Activated naive CD4-positive, alpha-beta T cell treated with Interleukin-2 at 50 U/mL for 16 hours (primary cell): ENCODE measurements at regions not wholly inside any gene's neighbourhood (a gene's known extent, or its start where the extent isn't known, plus 50 kb on each side); places are given as distances from the start of the nearest gene placed in this dataset.
"Not testable (repeated sequence)": the region's sequence is repeated elsewhere in the genome, so short reads cannot be mapped to it uniquely, and the experiment has no call there.

Experiments used
- DNase-seq: peaks from one replicate; pipeline ENCODE4 v3.0.0-alpha.2; 2020

DNA sequence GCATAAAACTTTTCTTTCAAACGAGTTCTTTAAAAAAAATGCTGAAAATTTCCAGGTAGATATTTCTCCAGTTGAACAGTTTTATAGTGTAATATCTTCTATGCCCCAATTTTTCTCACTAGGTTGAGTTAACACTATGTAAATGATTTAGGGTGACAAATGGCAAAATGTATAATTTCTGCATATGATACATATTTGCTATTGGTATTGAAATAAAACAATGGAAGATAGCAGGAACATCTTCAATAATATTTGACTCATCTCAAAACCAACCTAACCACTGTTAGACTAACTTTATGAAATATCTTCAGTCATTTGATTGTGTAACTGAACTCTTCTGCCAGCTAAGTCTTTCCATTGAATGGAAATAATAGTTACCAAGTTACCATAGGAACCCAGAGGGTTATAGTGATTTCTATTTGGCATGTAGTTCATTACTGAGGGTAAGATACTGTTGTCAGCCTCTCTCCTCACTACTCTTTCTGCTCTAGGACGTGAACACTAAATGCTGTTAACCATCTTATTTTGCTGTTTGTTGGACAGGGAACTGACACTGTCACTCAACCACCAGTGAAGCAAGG lies 824.7 kb upstream of the NECTIN3 start:
- no peak for DNase-seq

DNA sequence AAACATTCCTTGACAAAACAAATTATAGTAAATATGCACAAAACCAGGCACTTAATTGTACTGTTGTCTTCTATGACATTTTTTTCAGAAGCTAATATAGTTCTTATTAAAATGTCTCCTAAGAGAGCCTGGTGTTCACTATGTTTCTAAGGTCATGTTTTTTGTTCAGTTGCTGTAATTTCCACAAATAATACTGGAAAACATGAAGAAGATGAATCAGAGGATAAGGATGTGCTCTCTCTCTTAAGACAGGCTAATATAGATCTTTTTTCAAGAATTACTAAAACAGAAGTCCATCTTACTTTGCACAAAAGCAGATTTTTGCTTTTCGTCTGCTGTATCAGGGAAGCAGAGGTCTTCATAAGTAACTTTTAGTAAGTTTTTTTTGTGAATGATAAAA lies 823.0 kb upstream of the NECTIN3 start:
- DNase-seq = no peak

DNA sequence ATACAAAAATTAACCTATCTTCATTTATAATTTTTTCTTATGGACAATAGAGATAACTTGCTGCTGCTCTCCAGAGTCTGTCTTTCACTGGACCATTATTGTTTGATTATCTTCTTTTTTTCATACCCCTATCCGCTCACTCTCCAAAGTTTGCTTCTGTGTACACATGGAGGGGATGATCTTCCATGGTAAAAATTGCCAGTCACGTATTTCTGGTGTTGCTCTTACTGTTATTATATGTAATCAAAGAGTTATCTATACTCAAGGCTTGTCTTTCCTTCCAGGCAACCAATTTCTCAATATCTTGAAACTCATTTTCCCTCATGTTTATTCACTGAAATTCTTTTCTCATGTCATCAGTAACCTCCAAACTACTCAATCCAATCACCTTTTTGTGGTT lies 817.8 kb upstream of the NECTIN3 start:
- no peak for DNase-seq

DNA sequence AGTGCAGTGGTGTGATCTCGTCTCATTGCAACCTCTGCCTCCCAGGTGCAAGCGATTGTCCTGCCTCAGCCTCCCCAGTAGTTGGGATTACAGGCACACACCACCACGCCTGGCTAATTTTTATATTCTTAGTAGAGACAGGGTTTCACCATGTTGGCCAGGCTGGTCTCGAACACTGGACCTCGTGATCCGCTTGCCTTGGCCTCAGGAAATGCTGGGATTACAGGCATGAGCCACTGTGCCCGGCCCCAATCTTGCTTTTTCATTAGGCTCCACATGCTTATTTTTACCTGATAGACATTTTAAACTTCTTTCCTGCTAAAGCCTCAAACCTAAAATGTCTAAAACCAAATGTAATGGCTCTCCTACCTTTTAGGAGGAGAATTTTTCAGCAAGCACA lies 817.0 kb upstream of the NECTIN3 start:
- DNase-seq = no peak

DNA sequence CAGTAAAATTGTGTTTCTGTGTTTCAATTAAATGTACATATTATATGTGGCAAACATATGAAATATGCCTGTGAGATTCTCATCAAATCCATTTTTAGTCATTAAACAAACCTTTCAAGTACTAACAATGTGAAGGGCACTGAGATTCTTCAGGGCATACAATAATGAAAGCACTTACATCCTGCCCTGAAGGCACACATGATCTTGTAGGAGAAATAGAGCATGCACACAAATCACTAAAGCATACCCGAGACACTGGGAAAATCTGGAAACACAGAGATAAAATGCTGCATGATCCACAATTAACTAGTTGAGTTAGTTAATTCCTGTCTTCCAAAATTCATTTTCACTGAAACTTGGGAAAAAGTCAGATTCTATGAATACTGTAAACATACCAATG lies 810.5 kb upstream of the NECTIN3 start:
- no peak for DNase-seq

DNA sequence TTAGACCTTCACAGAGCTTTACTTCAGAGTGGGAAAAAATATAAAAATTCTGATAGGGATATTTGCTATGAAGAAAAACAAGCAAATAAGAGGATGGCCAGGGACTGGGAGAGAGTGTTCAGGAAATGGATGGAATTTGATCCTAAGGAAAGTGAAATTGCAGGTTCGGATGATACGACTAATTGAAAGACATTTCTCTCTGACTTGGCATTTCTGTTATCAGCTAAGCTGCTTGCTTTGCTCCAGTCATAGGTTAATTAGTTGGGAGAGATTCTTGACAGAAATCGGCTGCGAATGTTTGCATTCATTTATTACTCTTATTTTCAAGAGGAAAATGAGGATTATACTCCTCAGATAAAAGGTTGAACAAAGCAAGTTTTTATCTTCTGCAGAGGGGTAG lies 808.7 kb upstream of the NECTIN3 start:
- no peak for DNase-seq

DNA sequence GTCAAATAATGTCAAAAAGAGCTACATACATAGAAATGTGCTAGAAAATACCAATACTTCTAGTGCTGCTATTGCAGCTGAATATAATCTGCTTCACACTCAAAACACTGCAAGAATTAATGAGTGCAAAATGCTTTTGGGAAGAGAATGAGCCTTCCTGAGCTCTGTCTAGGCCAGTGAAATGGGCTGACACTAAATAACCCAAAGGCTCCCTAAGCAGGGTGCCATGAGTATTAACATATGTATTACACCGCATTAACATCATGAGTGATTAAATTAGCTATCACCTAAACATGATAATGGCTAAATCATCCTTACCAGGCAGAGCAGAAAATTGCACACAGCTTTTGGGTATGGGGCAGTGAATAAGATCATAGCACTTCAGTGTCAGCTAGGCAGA lies 806.3 kb upstream of the NECTIN3 start:
- DNase-seq = no peak

DNA sequence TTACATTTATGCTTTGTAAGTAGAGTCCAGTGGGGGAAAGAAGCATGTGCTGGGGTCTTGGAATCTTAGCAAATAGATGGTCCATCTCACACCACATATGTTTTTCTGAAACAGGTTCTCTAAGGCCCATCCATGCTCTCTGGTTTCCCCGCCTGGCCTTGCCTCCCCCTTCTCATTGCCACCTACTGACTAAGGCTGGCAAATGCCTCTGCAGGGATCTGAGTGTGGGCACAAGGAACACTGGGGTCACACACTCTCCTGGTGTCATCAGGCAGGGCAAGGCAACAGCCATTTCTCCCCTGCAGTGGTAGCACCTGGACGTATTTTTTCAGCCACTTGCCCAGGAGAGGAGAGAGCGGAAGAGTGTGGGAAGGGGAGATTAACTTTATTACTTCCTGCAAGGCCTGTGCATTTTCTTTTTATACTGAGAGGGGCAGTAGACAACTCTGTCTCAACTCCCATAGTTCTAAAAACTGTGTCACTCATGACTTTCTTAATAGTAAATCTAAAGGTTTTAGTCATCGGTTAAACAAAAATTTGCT lies 804.2 kb upstream of the NECTIN3 start:
- no peak for DNase-seq

DNA sequence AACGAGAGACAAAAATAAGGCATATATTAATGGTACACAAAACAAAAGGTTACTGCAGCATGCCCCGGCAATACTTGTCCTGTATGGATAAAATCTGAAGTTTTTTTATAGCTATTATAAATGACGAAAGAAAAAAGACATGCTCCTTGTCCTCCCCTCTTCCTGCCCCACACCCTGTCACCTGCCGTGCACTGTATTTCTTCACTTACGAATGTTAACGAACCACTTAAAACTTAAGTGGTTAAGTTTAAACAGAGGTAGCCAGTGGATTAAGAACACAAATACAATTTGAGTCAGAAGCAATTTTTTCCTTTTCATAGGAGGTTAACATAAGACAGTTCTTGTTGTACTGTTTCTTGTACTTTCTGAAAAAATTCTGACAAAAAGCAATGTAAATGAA lies 799.1 kb upstream of the NECTIN3 start:
- DNase-seq = no peak

DNA sequence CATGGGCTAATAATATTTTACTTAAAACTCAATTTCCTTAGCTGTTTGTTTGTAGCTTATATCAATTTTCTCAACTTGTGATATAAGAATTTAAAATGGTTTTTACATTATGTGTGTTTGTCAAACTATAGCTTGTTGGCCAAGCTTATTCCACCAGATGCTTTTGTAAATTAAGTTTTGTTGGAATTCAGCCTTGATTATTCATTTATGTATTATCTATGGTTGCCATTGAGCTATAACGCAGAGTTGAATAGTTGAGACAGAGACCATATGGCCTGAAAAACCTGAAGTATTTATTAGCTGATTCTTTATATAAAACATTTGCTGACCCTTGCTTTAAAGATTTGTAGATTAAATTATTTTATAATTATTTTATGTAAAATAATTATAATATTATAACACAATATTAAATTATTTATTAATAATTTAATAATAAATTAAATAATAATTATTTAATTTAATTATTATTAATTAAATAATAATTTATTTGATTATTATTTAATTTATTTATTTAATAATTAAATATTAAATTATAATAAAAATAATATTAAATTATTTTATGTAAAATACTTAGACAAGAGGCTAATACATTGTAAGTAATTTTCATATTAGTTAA lies 779.6 kb upstream of the NECTIN3 start:
- DNase-seq = no peak

DNA sequence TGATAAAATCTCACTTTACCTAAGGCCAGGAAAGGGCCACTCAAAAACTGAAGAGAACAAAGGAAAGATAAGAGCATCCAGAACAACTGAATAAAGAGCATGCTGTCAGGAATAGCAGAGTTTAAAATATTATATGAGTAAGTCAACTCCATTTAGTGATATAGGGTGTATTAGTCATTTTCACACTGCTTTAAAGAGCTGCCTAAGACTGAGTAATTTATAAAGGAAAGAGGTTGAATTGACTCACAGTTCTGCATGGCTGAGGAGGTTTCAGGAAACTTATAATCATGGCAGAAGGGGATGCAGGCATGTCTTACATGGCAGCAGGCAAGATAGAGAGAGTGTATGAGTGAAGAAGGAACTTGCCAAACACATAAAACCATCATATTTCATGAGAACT lies 778.0 kb upstream of the NECTIN3 start:
- no peak for DNase-seq

DNA sequence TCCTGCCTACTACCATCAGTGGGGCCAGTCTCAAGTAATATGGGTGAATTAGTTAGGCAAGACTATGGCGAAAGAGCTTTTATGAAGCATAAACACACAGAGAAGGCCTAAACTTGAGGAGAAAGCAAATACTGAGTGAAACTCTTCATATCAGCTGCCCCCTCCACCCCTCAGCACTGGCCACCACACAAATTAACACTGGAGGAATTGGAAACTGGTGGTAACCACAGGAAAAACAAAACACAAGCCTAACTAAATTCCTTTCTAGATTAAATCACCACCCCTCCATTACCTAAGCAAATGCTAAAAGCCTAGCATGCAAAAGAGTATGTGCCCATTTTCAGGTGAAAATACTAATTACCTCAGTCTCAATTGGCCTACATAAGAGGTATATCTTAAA lies 774.7 kb upstream of the NECTIN3 start:
- DNase-seq = no peak

DNA sequence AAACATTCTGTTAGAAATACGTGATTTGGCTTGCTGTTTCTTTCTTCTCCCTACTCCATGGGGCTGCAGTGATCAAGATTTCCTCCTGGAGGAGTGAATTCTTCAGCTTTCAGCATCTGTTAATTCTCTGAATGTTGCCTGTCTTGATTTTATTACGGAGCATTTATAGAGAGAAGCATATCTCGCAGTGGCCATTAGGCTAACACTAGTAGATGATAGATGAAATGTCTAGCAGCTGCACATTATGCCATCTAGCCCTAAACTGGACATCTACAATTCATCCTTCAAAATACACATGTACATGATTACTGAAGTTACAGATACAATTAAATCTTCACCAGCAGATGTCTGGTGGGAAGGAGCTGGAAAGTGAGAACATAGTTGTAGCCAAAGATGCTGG lies 769.8 kb upstream of the NECTIN3 start:
- no peak for DNase-seq

DNA sequence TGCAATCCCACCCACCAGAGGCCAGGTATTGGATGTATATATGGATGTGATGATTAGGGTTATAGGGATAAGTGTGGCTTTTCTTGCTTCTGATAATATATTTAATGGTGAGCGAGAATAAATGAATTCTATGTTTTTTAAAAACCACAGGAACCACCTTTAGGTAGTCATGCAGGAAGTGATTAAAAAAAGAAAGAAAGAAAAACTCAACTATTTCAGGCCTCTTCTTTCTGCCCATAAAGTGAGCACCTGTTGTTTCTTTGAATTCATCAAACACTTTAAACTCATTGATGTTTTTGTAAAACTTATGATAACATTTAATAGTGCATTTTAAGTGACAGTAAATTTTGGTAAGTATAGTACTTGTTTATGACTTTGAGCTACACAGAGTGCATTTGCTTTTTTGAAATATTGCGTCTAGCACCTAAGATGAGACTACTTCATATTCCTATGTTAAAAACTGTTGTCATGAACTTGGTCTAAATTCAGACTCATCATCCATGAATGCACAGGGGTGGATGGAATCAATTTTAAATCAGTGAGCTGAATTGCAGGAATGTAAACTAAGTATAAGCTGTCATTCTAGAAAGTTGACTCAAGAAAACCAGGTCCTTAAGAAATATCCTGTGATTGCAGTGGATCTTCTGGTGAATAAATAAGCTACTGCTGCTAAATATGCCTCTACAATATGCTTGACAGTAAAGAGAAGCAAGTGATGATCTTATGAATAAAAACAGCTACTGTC lies 764.4 kb upstream of the NECTIN3 start:
- DNase-seq = no peak

DNA sequence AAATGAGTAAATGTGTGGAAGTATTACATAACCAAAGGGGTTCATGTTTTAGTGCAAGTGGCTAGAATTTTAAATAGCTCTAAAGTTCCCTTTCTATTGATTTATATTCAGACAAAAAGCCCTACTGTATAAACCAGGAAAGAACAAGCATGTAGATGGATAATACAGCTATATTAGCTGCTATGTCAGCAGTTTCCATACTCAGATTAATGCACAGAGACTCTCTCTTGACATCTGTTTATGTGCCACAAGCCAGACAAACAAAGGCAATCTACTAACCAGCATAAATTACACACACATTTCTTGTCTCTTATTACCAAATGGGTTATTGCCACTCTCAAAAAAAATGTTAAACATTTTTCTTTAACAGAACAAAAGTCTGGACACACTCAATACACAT lies 760.1 kb upstream of the NECTIN3 start:
- no peak for DNase-seq

DNA sequence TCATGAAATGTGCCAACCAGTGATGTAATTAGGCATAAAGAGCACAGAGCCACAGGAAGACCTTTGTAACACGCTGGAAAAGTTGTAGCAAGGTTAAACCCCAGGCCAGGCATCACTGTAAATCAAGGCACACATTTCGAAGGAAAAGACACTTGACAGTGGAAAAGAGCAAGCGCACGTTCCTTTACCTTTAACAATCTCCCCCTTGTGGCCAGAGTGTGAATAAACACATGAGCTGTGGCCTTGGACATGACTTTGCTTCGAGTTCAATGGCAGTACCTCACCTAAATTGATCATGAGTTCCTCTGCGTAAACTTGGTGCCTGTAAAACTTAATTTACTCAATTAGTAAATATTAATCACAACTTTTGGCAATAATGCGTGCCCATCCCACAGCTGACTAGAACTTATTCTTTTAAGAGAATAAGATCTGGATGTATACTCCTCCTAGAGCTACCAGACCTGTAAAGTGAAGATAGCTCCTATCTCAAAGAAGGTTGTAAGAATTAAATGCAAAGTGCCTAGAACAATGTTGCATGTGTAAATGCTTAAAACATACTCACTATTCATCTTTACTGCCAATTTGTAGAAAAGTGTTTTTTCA lies 757.0 kb upstream of the NECTIN3 start:
- peak; percentile 49 for DNase-seq

DNA sequence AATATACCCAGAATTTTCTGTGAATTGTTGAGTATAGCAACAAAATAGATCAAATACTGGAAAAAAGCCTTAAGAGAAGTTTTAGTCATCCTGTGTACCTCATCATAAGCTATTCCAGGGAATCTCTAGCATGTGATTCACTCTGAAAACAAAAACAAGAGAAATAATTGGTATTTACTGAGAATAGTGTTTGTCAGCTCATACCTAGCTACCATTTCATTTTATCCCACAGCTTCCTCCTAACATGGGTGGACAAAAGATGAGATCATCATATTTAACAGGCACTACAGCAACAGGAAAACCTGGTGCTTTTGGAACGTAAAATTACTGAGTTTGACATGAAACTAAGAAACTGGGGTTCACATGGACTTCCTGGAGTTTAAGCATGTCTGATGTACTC lies 753.5 kb upstream of the NECTIN3 start:
- no peak for DNase-seq

DNA sequence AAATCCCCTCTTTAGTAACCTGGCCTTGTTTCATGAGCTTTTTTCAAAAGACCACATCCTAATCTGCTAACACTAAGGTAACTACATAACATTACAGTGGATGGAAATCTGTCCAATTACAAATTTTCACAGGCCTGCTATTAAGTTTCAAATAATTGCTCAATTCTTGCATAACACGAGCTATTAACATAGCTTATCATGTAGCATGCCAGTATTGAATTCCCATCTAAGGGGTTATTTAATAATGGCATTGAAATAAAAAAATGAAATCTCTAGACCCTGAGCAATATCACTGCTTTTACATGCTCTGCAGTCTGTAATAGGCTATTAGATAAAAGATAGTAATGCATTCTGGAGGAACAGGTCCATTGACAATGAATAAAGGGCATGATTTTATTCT lies 748.3 kb upstream of the NECTIN3 start:
- DNase-seq = no peak

DNA sequence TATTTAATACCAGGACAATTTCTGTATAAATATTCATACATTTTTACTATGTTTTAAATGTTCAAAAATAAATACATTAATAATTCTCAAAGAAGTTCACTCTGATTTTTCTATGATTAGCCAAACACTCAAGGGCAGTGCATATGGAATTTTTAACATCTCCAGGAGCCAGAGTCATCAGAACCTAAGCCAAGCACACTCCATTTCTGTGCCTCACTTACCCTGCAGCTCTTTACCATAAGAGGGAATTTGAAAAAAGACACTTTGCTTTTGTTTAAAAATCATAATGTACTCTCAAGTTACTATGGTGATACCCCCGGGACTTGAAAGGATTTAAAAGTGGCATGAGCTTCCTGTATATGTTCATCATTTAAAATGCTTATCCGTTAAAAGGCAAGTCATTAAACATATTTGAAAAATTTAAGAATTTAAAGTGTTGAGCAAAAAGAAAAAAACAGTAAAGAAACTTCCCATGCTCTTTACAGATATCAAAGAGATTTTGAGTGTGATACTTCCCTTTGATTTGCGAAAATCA lies 747.4 kb upstream of the NECTIN3 start:
- no peak for DNase-seq

DNA sequence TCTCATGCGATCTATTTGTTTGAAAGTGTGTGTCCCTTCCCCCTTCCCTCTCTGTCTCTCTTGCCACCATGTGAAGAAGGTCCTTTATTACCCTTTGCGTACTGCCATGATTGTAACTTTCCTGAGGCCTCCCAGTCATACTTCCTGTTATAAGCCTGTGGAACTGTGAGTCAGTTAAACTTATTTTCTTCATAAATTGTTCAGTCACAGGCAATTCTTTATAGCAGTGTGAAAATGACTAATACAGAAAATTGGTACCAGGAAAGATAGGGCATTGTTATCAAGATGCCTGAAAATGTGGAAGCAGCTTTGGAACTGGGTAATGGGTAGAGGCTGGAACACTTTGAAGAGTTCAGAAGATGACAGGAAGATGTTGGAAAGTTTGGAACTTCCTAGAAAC lies 743.7 kb upstream of the NECTIN3 start:
- DNase-seq = no peak

DNA sequence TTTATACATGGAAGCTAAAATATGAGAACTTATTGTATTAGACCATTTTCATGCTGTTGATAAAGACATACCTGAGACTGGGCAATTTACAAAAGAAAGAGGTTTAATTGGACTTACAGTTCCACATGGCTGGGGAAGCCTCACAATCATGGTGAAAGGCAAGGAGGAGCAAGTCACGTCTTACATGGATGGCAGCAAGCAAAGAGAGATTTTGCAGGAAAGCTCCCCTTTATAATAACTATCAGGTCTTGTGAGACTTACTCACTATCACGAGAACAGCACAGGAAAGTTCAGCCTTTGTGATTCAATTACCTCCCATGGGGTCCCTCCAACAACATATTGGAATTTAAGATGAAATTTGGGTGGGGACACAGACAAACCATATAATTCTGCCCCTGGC lies 740.1 kb upstream of the NECTIN3 start:
- not testable (repeated sequence) for DNase-seq

DNA sequence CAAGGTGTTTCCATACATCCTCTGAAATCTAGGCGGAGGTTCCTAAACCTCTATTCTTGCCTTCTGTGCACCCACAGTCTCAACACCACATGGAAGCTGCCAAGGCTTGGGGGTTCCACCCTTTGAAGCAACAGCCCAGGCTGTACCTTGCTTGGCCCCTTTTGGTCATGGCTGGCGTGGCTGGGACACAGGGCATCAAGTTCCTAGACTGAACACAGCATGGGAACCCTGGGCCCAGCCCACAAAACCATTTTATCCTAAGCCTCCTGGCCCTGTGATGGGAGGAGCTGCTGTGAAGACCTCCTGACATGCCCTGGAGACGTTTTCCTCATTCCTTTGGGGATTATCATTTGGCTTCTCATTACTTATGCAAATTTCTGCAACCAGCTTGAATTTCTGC lies 739.0 kb upstream of the NECTIN3 start:
- no peak for DNase-seq

DNA sequence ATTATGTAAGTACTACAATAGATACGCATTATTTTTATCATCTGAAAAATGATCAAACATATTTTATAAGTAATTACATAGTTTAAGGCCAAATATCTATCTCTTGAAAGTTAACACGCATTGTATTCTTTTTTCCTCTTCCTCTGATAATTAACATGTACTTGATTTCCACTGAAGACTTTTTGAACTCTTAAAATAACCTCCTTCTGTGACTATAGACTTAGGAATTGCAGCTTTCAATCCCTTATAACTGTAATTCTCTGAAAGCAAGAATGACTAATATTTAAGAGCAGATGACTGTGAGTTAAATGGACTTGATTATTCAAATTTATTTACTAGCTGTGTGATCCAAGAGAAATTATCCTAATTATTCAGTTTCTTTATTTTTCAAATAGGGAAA lies 730.6 kb upstream of the NECTIN3 start:
- DNase-seq = no peak

DNA sequence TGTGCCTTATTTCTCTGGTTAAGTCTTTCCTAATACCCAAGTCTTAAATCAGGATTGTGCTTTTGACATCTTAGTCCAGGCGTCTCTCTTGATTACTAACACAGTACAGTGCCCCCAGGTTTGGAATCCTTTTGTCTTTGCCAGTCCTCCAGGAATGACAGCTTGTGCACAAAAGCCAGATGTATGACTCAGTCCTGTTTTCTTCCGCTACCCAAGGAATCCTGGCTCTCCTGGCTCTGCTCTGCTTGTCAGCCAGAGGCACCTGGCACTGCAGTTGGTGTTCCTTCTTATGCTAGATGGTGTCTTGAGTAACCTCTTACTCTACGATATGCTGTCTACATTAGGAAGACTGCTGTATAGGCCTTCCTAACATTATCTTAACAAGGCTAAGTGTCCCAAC lies 728.2 kb upstream of the NECTIN3 start:
- no peak for DNase-seq
